GM18502 (cell line): ENCODE measurements at regions not wholly inside any gene's neighbourhood (a gene's known extent, or its start where the extent isn't known, plus 50 kb on each side); places are given as distances from the start of the nearest gene placed in this dataset.
"Not testable (repeated sequence)": the region's sequence is repeated elsewhere in the genome, so short reads cannot be mapped to it uniquely, and the experiment has no call there.

Source experiments
- ATAC-seq: cut with Tn5 transposase; IDR thresholded peaks from one replicate; pipeline ENCODE4 v1.9.1; 2021; ENCODE audit warnings: mild to moderate bottlenecking; ENCODE audit not compliant: unreplicated experiment, poor library complexity

DNA sequence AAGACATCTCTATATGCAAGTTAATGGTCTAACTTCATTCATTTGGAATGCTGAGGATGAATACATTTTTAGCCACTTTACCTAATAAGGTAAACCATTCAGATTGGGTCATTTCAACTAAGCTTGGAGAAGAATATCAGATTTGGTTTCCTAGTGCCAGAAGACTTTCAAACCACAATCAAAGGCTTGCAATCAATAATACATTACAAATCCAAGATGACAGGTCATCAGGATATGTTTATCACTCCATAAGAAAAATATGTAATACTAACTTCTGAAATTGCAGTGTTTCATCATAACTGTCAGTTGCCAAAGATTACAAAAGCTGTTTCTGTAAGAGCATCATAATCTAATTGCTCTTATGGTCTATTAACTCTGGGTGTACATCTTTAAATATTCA is 654.0 kb downstream of the COL12A1 start:
- no peak for ATAC-seq

DNA sequence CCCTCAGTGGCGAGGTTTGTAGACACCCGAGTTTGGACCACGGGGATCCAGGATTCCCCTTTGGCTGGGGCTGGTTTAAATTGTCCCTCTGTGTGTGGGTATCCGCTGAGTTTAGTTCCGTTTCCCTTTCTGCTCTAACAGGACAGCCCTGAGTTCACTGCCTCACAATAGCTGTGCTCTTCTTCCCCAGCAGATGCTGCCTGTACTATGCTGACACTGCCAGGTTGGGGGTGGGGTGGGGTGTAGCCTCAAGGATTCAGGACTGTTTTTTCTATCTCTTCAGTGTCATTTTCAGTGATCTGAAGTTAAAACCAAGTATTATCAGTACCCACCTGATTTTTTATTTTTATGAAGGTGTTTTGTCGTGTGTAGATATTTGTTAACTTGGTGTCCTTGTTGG is 655.0 kb downstream of the COL12A1 start:
- no peak for ATAC-seq

DNA sequence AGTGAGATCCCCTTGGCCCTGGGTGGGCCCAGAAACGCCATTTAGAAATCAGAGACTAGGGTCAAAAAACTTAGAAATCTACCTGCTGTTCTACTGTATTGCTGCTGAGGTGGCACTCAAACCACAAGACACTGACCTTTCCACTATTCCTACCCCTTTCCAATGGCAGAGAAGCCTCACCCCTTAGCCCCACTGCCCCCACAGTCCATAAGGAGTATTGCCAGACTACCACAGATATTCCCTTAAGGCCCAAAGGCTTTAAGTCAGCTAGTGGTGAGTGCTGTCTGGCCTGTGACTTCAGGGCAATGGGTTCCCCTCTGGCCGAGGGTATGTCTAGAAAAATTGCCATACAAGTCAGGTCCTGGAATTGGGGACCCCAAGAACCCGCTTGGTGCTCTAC is 656.1 kb downstream of the COL12A1 start:
- no peak for ATAC-seq

DNA sequence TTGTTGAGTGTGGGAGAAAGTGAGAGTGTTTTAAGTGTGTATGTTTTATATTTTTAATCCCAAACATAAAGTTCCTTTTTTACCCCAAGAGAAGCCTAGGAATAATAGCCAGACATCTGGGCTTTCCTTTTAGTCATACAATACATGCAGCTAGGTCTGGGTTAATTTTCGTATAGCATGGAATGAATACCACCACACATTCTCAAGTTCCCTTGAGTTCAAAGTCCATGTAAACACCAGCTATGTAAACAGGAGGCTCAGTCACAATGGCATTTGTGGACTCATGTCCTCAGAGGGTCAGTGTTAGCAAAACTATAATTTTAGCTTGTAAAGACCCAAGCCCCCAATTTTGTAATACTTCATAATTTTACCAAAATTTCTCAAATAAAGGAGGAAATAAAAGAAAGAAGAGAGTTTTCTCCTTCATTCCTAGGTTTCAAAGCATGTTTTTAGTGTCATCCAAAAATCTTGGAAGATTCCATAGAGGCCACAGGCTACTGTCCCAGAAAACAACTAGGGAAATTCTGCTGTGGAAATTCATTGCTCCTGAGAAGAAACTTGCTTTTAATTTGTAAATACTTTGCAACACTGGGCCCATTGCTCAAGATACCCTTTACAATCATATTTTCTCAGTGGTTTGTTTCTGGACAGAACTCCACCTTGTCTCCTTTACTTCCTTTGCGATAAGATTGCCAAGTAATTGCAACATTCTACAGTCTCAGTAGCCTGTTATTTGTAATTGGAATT is 671.2 kb downstream of the COL12A1 start:
- ATAC-seq = no peak

DNA sequence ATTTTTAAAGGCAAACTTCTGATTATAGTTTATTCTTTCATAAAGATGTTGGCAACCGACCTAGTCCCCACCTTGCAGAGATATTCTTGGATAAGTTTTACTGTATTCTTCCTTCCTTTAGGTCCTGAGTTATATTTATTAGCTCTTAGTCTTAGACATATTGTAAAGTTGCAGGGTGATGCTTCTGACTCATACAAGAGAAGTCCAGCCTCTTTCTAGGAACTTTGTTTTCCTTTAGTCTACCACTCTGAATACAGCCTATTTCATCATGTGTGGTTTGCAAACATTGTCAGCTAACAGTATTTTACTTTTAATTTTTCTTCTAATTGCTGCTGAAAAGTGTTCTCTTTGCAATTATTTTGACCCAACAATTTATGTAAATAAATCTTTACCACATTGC is 686.7 kb downstream of the COL12A1 start:
- no peak for ATAC-seq

DNA sequence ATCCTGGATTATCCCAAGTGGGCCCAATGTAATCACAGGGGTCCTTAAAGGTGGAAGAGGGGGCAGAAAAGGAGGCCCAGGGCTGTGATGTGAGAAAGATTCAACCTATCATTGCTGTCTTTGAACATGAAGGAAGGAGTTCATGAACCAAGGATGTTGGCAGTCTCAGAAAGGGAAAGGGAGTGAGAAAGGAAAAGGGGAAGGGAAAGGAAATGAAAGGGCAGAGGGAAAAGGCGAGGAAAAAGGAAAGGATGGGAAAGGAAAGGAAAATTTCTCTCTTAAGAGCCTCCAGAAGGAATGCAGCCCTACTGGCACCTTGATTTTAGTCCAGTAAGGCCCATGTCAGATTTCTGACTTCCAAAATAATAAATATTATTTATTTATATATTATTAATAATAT is 687.8 kb downstream of the COL12A1 start:
- ATAC-seq = no peak

DNA sequence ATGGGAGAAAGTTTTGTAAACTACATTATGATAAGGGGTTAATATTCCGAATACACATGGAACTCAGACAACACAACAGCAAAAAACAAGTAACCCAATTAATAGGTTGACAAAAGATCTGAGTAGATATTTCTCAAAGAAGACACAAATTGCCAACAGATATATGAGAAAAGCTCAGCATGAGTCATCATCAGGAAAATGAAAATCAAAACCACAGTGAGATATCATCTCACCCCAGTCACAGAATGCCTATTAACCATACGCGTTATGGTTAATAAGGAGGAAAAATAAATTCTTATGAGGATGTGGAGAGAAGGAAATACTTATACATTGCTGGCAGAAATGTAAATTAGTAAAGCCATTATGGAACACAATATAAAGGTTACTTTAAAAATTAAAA is 695.0 kb downstream of the COL12A1 start:
- ATAC-seq = no peak

DNA sequence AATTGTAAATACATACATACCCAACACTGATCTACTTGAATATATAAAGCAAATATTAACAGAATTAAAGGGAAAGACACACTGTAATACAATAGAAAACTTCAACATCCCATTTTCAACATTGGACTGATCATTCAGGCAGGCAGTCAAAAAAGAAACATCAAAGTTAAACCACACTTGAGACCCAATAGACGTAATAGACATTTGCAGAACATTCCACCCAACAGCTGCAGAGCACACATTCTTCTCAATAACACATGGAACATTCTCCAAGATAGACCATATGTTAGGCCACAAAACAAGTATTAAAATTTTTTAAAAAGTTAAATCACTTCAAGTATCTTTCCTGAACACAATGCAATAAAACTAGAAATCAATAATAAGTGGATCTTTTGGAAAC is 698.2 kb downstream of the COL12A1 start:
- ATAC-seq = no peak

DNA sequence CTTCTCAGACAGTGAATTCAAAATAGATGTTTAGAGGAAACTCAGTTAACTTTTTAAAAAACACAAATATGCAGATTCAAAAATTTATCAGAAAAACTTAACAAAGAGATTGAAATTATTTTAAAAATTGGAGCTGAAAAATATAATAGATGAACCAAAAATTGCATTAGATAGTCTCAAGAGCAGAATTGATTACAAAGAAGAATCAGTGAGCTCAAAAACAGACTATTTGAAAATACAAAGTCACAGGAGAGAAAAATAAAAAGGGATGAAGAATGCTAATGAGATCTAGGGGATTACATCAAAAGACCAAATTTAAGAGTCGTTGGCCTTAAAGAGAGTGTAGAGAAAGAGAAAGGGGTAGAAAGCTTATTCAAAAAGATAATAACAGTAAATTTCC is 700.5 kb downstream of the COL12A1 start:
- no peak for ATAC-seq

DNA sequence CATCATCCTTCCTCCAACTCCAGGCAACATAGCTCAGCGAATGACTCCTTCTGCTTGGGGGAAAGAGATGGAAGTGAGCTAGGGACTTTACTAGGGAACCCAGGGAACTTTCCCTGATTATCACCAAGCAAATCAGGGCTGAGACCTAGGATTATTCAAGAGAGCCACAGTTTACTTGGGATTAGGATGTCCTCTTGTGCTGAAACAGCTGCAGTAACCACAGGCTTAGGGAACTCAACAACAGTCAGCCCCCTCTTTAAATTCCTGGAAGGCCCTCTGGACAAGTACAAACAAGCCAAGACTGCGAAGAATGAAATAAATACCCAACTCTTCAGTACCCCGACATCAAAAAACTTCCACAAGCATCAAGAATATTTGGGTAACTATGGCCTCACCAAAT is 700.9 kb downstream of the COL12A1 start:
- ATAC-seq = no peak

DNA sequence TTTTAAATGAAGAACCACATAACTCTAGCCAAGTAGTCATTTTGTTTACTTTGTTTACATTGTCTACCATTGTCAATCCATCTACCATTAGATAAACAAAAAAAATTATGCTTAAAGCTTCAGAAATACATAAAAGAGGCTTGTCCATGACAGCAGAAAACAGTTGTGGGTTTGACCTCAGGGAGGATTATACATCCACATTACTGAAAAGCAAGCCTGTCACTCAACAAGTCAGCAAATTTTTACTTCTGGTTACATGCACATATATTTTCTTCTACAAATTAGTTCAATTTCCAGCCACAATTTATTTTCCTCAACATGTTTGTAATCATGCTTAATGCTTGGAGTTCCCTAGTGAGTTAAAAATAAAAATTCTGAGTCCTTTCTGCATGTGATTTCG is 713.3 kb downstream of the COL12A1 start:
- no peak for ATAC-seq

DNA sequence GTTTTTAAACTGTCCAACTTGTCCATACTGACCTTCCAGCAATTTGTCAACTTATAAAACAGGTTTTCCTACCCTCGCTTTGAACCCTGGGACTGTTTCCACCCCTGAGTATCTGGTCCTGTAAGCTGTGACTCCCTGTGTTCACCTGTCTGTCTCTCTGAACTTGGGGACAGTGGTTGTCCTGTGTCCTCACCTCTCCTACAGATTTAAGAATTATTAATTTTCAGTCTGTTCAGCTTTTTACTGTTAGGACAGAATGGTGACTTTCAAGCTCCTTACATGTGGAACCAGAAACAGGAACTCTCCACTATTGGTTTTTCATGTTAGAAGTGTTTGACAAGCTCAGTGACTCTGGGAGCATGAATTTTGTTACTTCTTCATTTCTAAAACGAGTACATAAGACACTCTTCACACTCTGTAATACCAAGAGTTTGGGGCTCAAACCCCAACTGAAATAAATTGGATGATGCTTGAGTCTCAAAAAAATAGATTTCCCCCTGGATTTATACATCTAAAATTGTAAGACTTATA is 713.9 kb downstream of the COL12A1 start:
- ATAC-seq = no peak

DNA sequence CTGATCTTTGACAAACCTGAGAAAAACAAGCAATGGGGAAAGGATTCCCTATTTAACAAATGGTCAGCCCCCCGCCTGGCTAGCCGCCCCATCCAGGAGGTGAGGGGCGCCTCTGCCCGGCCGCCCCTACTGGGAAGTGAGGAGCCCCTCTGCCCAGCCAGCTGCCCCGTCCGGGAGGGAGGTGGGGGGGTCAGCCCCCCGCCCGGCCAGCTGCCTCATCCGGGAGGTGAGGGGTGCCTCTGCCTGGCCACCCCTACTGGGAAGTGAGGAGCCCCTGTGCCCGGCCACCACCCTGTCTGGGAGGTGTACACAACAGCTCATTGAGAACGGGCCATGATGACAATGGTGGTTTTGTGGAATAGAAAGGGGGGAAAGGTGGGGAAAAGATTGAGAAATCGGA is 717.1 kb downstream of the COL12A1 start:
- not testable (repeated sequence) for ATAC-seq

DNA sequence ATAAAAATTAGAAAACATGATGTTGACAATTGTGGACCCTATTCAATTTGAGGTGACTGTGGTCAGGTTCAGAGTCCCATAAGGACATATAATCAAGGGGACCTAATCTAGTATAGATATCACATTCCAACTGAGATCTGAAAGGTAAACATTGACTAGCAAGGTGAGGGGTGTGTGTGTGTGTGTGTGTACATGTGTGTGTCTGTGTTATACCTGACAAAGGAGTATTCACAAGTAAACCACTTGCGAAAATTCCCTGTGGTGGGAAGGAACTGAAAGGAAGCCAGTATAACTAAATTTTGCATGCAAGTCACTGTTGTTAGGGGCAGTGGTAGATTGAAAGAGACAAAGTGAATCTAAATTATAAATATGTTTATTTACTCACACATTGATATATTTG is 723.7 kb downstream of the COL12A1 start:
- ATAC-seq = no peak

DNA sequence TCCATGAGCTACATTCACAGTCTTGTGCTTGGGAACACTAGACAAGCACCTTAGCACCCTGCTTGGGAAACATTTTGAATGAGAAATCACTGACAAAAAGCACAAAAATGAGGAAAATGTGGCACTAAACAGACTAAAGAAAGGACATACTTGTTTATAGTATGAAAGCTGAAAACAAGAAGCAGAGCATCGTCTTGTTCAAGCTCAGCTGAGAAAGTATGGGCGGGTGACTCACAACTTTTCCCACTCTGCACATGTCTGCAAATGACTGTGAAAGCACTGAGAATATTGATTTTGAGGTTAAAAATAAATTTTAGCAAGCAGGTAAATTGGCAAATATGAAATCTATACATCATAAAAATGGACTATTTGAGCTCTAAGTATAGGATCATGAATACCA is 725.3 kb downstream of the COL12A1 start:
- ATAC-seq = no peak

DNA sequence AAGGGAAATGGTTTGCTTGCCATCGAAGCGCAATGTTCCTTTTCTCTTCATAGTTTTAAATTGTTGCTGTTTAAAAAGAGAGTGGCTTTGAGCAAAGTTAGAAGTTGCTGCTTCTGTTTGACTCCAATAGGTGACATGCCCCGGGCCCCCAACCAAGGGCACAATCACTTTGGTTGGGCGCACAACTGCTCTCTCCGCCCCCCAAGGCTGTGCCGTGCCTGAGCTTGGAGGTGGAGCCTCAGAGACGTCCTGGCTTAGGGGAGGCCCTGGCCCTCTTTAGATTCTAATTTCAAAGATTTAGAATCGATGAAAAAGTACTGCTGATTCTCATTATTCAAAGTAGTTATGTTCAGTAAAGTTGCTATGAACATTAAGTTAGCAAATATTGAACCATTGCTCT is 725.9 kb downstream of the COL12A1 start:
- ATAC-seq = no peak

DNA sequence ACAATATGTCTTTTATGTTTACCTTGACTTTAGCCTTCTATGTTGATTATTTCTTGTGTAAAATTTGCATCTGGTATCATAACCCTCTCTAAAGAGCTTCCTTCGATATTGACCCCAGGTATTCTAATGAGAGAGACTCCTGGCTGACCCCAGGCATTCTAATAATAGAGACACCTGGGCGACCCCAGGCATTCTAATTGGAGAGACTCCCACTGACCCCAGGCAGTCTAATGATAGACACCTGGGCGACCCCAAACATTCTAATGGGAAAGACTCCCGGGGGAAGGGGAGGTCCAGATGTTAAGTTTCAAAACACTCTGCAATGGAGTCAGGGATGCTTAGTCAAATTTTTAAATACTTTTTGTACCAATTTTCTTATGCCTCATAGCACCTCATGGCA is 726.4 kb downstream of the COL12A1 start:
- ATAC-seq = no peak

DNA sequence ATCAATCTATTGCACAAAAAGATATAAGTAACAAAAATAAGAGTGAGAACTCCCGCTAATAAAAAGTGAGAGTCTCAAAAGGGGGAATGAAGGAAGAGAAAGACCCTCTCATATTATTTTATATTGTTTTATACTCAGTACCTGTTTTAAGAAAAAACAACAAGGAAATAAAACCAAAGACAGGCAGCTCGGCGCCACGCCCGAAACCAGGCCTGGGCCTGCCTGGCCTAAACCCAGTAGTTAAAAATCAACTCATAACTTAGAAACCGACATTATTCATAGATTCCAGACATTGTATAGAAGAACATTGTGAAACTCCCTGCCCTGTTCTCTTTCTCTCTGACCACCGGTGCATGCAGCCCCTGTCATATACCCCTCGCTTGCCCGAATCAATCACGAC is 731.8 kb downstream of the COL12A1 start:
- ATAC-seq = not testable (repeated sequence)

DNA sequence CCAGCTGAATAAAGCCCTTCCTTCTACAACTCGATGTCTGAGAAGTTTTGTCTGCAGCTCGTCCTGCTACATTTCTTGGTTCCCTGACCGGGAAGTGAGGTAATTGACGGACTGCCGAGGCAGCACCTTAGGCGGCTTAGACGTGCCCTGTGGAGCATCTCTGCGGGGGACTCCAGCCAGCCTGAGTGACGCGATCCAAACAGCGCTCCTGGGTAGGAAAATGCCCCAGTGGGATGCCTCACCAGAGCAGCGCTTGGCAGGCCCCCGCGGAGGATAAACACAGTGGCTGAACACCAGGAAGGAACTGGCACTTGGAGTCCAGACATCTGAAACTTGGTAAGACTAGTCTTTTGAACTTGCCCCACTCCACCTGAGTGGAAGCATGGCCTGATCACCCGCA is 737.3 kb downstream of the COL12A1 start:
- ATAC-seq = not testable (repeated sequence)

DNA sequence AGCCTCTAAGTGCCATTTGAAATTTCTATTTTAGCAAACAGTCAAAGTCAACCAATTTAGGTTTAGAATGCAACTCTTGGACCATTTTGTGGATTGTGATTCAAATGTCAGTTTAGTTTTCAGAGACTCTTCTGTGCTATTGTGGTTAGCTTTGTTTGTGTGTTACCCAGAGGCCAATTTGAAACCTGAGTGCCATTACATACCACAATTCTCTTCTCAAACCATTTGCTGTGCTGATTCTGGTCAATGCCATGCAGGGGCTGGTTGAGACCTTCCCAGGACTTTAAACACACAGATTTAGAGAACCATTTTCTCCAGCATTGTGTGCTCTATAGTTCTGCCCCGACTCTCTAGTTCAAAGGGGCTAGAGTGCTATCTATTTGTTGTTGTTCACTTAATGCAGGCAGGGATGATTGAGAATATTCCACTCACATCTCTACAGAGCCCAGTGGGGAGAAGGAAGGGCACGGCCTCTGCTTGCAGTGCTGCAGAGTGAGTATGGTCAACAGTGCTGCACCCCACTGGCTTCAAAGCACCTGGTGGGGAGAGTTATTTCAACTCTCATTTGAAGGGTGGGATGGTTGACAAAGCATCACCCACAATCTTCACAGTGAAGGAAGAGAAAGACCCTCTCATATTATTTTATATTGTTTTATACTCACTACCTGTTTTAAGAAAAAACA is 738.2 kb downstream of the COL12A1 start:
- ATAC-seq = no peak

DNA sequence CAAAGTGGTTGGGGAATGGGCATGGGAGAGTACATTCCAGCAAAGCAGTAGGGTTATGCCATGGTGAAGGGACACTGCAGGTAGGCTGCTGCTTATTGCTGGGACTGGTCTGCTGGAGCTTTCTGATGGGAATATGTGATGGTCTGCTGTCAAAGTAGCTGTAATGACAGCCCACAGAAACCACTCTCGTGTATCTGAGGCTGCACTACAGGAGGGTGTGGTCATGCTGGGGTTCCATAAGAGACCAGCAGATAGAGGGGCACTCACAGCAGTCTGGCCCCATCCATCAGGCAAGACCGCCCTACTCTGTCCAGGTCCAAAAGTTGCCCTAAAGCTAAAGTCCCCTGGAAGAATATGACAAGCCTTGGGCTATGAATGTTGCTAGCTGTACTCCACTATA is 739.3 kb downstream of the COL12A1 start:
- ATAC-seq = no peak

DNA sequence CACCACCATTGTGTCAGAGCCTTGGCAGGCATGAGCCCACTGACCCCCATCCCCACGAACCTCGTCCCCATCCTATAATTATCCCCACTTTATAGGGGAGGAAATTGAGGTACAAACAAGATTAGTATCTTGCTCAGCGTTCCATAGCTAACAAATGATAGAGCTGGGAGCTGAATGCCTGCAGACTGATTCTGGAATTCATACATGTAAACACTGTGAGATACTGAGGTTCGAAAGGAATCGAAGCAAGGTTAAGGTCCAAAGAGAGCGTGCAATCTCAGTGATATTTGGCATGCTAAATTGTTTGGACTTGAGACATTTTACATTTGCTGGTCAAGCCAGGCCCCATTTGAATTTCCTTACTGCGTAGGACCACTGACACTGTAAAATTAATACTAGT is 746.6 kb downstream of the COL12A1 start:
- no peak for ATAC-seq
